ENCODE measurements at regions not wholly inside any gene's neighbourhood (a gene's known extent, or its start where the extent isn't known, plus 50 kb on each side); places are given as distances from the start of the nearest gene placed in this dataset.

- no peak overlapping the region for H3K4me3 ChIP-seq (replicated peaks; ENCODE audit: low read depth, low read length)
- TF ChIP-seq, protein P1, sequence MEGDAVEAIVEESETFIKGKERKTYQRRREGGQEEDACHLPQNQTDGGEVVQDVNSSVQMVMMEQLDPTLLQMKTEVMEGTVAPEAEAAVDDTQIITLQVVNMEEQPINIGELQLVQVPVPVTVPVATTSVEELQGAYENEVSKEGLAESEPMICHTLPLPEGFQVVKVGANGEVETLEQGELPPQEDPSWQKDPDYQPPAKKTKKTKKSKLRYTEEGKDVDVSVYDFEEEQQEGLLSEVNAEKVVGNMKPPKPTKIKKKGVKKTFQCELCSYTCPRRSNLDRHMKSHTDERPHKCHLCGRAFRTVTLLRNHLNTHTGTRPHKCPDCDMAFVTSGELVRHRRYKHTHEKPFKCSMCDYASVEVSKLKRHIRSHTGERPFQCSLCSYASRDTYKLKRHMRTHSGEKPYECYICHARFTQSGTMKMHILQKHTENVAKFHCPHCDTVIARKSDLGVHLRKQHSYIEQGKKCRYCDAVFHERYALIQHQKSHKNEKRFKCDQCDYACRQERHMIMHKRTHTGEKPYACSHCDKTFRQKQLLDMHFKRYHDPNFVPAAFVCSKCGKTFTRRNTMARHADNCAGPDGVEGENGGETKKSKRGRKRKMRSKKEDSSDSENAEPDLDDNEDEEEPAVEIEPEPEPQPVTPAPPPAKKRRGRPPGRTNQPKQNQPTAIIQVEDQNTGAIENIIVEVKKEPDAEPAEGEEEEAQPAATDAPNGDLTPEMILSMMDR (IDR thresholded peaks at IDR 0.05; ENCODE audit: low read depth, low read length, missing control alignments), result no peak
- DNase-seq (ENCODE audit: extremely low read depth, low read depth), result no peak
Observed at GRCh38 chr13:34401696-34402095, 540.4 kb upstream of the NBEA start.

- no peak overlapping the region for H3K4me3 ChIP-seq (replicated peaks; ENCODE audit: low read depth, low read length)
- DNase-seq (ENCODE audit: extremely low read depth, low read depth), result no peak
- TF ChIP-seq, protein P1 (IDR thresholded peaks at IDR 0.05; ENCODE audit: low read depth, low read length, missing control alignments), result no peak
Observed at GRCh38 chr13:34405410-34406181, 536.5 kb upstream of the NBEA start.

DNA sequence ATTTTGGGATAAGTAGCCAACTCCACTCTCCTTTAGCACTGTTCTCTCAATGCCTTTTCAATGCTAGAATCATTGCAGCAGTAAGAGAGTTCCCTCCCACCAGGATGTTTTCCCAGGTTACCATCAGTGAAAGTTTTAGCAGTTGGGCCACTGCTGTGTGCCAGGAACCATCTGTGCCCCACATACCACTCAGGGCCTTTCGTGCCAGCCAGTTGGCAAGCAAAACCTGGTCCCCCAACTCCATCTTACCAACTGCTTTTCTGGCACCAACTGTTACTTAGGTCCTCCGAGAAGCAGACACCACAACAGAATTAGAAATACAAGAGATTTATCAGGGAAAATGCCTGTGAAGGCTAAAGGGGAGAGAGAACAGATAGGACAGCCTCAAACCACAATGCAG is 533.4 kb upstream of the NBEA start:
- DNase-seq (ENCODE audit: extremely low read depth, low read depth), result no peak
- TF ChIP-seq, protein P1 (IDR thresholded peaks at IDR 0.05; ENCODE audit: low read depth, low read length, missing control alignments), result no peak
- no peak overlapping the region for H3K4me3 ChIP-seq (replicated peaks; ENCODE audit: low read depth, low read length)

DNA sequence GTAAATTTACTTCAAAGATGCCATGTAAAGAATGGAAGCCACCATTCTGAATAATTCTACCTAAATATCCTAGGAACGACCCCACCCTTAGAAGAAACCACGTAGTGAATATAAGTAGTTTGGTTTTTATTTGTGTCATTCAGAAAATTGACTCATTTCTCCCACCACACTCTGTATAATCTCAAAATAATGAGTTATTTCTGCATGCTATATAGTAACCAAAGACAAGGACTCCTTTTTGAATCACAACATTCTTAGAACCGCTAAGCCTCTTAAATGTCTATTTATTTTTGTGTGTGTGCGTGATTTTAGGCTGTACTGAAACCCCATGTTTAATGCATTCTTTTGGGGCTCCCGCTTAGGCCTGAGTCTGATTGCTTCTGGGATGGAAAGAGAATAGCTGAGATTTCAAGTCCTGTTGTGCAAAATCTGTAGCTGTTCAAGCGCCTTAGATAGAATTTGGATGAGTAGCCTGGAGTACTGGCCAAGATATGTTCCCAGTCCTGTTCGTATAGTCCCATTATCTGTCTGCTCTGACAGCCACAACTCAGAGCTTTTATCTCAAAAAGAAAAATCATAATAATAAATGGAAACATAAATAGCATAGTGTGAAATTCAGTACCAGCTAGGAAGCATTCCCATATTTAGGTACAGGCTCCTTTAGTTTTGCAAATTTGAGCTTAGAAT is 532.4 kb upstream of the NBEA start:
- TF ChIP-seq, protein P1 (IDR thresholded peaks at IDR 0.05; ENCODE audit: low read depth, low read length, missing control alignments), result no peak
- H3K4me3 ChIP-seq (replicated peaks; ENCODE audit: low read depth, low read length), result no peak overlapping the region
- no peak for DNase-seq (ENCODE audit: extremely low read depth, low read depth)

DNA sequence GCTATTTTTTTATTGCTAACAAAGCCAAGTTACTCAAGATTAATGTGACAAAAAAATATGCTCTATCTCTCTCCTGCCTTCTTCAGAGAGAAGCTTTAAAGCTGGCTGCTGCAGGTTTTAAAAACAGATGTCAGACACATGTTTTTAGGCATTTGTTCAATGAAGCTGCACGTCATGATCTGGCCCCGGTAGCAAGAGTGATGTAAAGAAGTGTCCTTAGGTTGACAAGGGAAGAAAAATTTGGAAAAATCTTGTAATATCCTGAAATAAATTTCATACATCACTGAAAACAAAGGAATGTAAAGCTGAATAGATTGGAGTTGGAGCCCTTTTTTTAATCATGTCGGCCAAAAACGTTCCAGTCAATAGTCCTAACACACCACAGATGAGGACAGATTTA is 531.4 kb upstream of the NBEA start:
- TF ChIP-seq, protein P1 (IDR thresholded peaks at IDR 0.05; ENCODE audit: low read depth, low read length, missing control alignments), result no peak
- no peak overlapping the region for H3K4me3 ChIP-seq (replicated peaks; ENCODE audit: low read depth, low read length)
- DNase-seq (ENCODE audit: extremely low read depth, low read depth), result peak; percentile 49

DNA sequence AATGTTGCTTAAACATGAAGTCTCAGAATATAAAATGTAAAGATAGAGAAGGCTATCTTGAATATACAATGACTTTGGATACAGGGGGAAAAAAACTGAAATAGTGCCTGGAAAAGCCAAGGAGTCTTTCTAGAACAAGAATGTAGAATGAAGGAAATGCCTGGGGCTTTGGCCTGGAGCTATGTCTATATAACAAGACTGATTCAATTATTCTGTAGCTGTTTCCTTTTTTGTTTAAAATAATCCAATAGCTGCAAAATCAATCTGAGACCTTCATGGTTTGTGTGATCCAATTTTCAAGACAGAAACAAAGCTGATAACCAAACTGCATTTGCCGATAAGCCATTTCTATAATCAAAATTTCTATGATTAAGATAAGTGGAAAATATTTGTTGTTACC is 530.9 kb upstream of the NBEA start:
- no peak overlapping the region for H3K4me3 ChIP-seq (replicated peaks; ENCODE audit: low read depth, low read length)
- TF ChIP-seq, protein P1 (IDR thresholded peaks at IDR 0.05; ENCODE audit: low read depth, low read length, missing control alignments), result no peak
- no peak for DNase-seq (ENCODE audit: extremely low read depth, low read depth)
